HepG2 (cell line): ENCODE measurements at regions not wholly inside any gene's neighbourhood (a gene's known extent, or its start where the extent isn't known, plus 50 kb on each side); places are given as distances from the start of the nearest gene placed in this dataset.

ENCODE experiments used
- AHDC1 ChIP-seq: sonication (generic); formaldehyde crosslinking; IDR thresholded peaks from 2 replicates; pipeline ENCODE4 v1.5.1; 2020; ENCODE audit warnings: mild to moderate bottlenecking, missing genetic modification reagents, borderline replicate concordance
- CEBPG ChIP-seq: IDR thresholded peaks from 2 replicates; pipeline ENCODE4 v1.6.1; 2016
- FOXJ3 ChIP-seq: sonication (generic); formaldehyde crosslinking; IDR thresholded peaks from 2 replicates; pipeline ENCODE4 v1.4.0; 2020; ENCODE audit warnings: missing genetic modification reagents, mild to moderate bottlenecking, borderline replicate concordance
- HOXA5 ChIP-seq: sonication (generic); formaldehyde crosslinking; IDR thresholded peaks from 2 replicates; pipeline ENCODE4 v1.4.0; 2020; ENCODE audit warnings: missing genetic modification reagents
- IRF1 ChIP-seq: sonication (generic); formaldehyde crosslinking; IDR thresholded peaks from 2 replicates; pipeline ENCODE4 v1.4.0; 2020; ENCODE audit warnings: low read depth, mild to moderate bottlenecking, missing genetic modification reagents
- MAFG ChIP-seq: sonication (generic); formaldehyde crosslinking; IDR thresholded peaks from 2 replicates; pipeline ENCODE4 v1.5.1; 2020; ENCODE audit warnings: mild to moderate bottlenecking, missing genetic modification reagents
- NFATC3 ChIP-seq: sonication (generic); formaldehyde crosslinking; IDR thresholded peaks from 2 replicates; pipeline ENCODE4 v1.5.1; 2020; ENCODE audit warnings: mild to moderate bottlenecking, missing genetic modification reagents
- NR2C2 ChIP-seq: sonication (generic); formaldehyde crosslinking; IDR thresholded peaks from 2 replicates; pipeline ENCODE4 v1.4.0; 2020; ENCODE audit warnings: missing genetic modification reagents, mild to moderate bottlenecking, moderate library complexity, borderline replicate concordance
- NR2F1 ChIP-seq, 2 experiments: fragments of 450-650 bp in 1 of 2; formaldehyde crosslinking in 1 of 2; IDR thresholded peaks; 2 replicates each; pipeline versions ENCODE4 v1.5.0 to v1.6.1; 2016 to 2020; ENCODE audit warnings: mild to moderate bottlenecking in 1 of 2, missing compliant biosample characterization in 1 of 2, missing genetic modification reagents in 1 of 2, moderate library complexity in 1 of 2
- RBAK ChIP-seq: sonication (generic); formaldehyde crosslinking; IDR thresholded peaks from 2 replicates; pipeline ENCODE4 v1.5.1; 2020; ENCODE audit warnings: mild to moderate bottlenecking, missing genetic modification reagents
- RFXAP ChIP-seq: sonication (generic); formaldehyde crosslinking; IDR thresholded peaks from 2 replicates; pipeline ENCODE4 v1.4.0; 2020; ENCODE audit warnings: missing genetic modification reagents, borderline replicate concordance
- SNAI1 ChIP-seq: sonication (generic); formaldehyde crosslinking; IDR thresholded peaks from 2 replicates; pipeline ENCODE4 v1.5.0; 2020; ENCODE audit warnings: mild to moderate bottlenecking, missing genetic modification reagents, borderline replicate concordance
- SOX6 ChIP-seq, 2 experiments: fragments of 450-650 bp in 1 of 2; sonication (generic) in 1 of 2; formaldehyde crosslinking in 1 of 2; IDR thresholded peaks; 2 replicates each; pipeline versions ENCODE4 v1.4.0 to v1.6.1; 2017 to 2020; ENCODE audit warnings: antibody characterized with exemption in 1 of 2, mild to moderate bottlenecking in 1 of 2, missing genetic modification reagents in 1 of 2
- TBX3 ChIP-seq: fragments of 450-650 bp; IDR thresholded peaks from 2 replicates; pipeline ENCODE4 v1.6.1; 2017; ENCODE audit warnings: antibody characterized with exemption, mild to moderate bottlenecking, inconsistent platforms, borderline replicate concordance
- ZBTB38 ChIP-seq: sonication (generic); formaldehyde crosslinking; IDR thresholded peaks from 2 replicates; pipeline ENCODE4 v1.5.1; 2020; ENCODE audit warnings: mild to moderate bottlenecking, missing genetic modification reagents
- ZBTB42 ChIP-seq: sonication (generic); formaldehyde crosslinking; IDR thresholded peaks from 2 replicates; pipeline ENCODE4 v1.5.0; 2020; ENCODE audit warnings: mild to moderate bottlenecking, missing genetic modification reagents
- ZGPAT ChIP-seq: IDR thresholded peaks from 2 replicates; pipeline ENCODE4 v1.6.1; 2016; ENCODE audit warnings: mild to moderate bottlenecking
- ZNF296 ChIP-seq: sonication (generic); formaldehyde crosslinking; conservative IDR thresholded peaks from 2 replicates; pipeline ENCODE4 v1.5.0; 2020; ENCODE audit warnings: mild to moderate bottlenecking, missing genetic modification reagents
- ZNF607 ChIP-seq: sonication (generic); formaldehyde crosslinking; IDR thresholded peaks from 2 replicates; pipeline ENCODE4 v1.5.1; 2020; ENCODE audit warnings: missing genetic modification reagents, mild to moderate bottlenecking, borderline replicate concordance
- TF ChIP-seq, protein P1 (sequence below): sonication (generic); formaldehyde crosslinking; IDR thresholded peaks from 2 replicates; pipeline ENCODE4 v1.4.0; 2020; ENCODE audit warnings: missing genetic modification reagents

- TF ChIP-seq AHDC1 = no peak
- peak; percentile 39; the same call in 1 of the 2 replicates for TF ChIP-seq ZGPAT
- TF ChIP-seq SOX6 (IDR thresholded peaks at IDR 0.05) = no peak
- TF ChIP-seq SOX6 (CRISPR knock-in tag; IDR thresholded peaks at IDR 0.05) = peak; percentile 73
- no peak for TF ChIP-seq ZBTB38
- TF ChIP-seq ZNF607 (CRISPR knock-in tag) = no peak
- TF ChIP-seq RBAK (CRISPR knock-in tag) = no peak
- no peak for TF ChIP-seq RFXAP (CRISPR knock-in tag)
- peak; percentile 56; the same call in 1 of the 2 replicates for TF ChIP-seq FOXJ3 (CRISPR knock-in tag)
- no peak for TF ChIP-seq HOXA5 (CRISPR knock-in tag)
- TF ChIP-seq TBX3 = peak; percentile 69; the same call in 1 of the 2 replicates
- TF ChIP-seq ZBTB42 (CRISPR knock-in tag) = no peak
- no peak for TF ChIP-seq ZNF296
- TF ChIP-seq, protein P1, sequence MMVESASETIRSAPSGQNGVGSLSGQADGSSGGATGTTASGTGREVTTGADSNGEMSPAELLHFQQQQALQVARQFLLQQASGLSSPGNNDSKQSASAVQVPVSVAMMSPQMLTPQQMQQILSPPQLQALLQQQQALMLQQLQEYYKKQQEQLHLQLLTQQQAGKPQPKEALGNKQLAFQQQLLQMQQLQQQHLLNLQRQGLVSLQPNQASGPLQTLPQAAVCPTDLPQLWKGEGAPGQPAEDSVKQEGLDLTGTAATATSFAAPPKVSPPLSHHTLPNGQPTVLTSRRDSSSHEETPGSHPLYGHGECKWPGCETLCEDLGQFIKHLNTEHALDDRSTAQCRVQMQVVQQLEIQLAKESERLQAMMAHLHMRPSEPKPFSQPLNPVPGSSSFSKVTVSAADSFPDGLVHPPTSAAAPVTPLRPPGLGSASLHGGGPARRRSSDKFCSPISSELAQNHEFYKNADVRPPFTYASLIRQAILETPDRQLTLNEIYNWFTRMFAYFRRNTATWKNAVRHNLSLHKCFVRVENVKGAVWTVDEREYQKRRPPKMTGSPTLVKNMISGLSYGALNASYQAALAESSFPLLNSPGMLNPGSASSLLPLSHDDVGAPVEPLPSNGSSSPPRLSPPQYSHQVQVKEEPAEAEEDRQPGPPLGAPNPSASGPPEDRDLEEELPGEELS (CRISPR knock-in tag) = peak; percentile 34; the same call in 1 of the 2 replicates
- no peak for TF ChIP-seq NFATC3 (CRISPR knock-in tag)
- no peak for TF ChIP-seq NR2C2 (CRISPR knock-in tag)
- peak; percentile 74 to 91; a peak in 3 of 4 replicates for TF ChIP-seq NR2F1 (CRISPR knock-in tag; IDR thresholded peaks at IDR 0.05)
- no peak for TF ChIP-seq IRF1 (CRISPR knock-in tag)
- no peak for TF ChIP-seq MAFG (CRISPR knock-in tag)
- no peak for TF ChIP-seq SNAI1 (CRISPR knock-in tag)
- TF ChIP-seq CEBPG (CRISPR knock-in tag) = 0 out of 2 replicates have a peak, but pooled peaks have one; percentile 23
Measured at GRCh38 chr4:32661229-32661628, 1941.1 kb downstream of the PCDH7 start (continued).
